Spleen (tissue), 11 donors: ENCODE measurements at regions not wholly inside any gene's neighbourhood (a gene's known extent, or its start where the extent isn't known, plus 50 kb on each side); places are given as distances from the start of the nearest gene placed in this dataset.

Experiments
- DNase-seq: peaks from one replicate; pipeline ENCODE4 v3.0.0-alpha.2; 2020
- H3K27ac ChIP-seq, 8 donors: fragments of 200-600 bp; sonication (generic) in 7 of 8; 1 replicate in 4 of 8; 2 replicates in 4 of 8; pipeline versions ENCODE4 v1.5.0 to v1.8.0; 2016 to 2021; ENCODE audit warnings: inconsistent platforms in 4 of 8, mild to moderate bottlenecking in 4 of 8, moderate library complexity in 1 of 8
- H3K27me3 ChIP-seq, 7 donors: fragments of 200-600 bp; sonication (generic) in 6 of 7; replicated peaks in 1 of 7; 1 replicate in 4 of 7; 2 replicates in 3 of 7; pipeline versions ENCODE4 v1.5.0 to v1.8.0; 2016 to 2021; ENCODE audit warnings: inconsistent platforms in 3 of 7, mild to moderate bottlenecking in 1 of 7
- H3K36me3 ChIP-seq, 6 donors: fragments of 200-600 bp; sonication (generic) in 5 of 6; 1 replicate in 4 of 6; 2 replicates in 2 of 6; pipeline versions ENCODE4 v1.5.0 to v1.8.0; 2016 to 2021; ENCODE audit warnings: inconsistent platforms in 2 of 6
- H3K4me1 ChIP-seq, 6 donors: fragments of 200-600 bp; sonication (generic) in 5 of 6; 1 replicate in 3 of 6; 2 replicates in 3 of 6; pipeline versions ENCODE4 v1.5.0 to v1.8.0; 2016 to 2021; ENCODE audit warnings: inconsistent platforms in 3 of 6
- H3K4me3 ChIP-seq, 8 donors: fragments of 200-600 bp; sonication (generic) in 7 of 8; 1 replicate in 4 of 8; 2 replicates in 4 of 8; pipeline versions ENCODE4 v1.5.0 to v1.8.0; 2016 to 2021; ENCODE audit warnings: inconsistent platforms in 4 of 8, mild to moderate bottlenecking in 4 of 8, moderate library complexity in 2 of 8
- H3K9me3 ChIP-seq, 8 donors: fragments of 200-600 bp; sonication (generic) in 7 of 8; 1 replicate in 4 of 8; 2 replicates in 4 of 8; pipeline versions ENCODE4 v1.5.0 to v1.8.0; 2016 to 2021; ENCODE audit warnings: inconsistent platforms in 4 of 8
- CTCF ChIP-seq, 11 experiments: fragments of 200-600 bp in 7 of 11; fragments of 450-650 bp in 4 of 11; sonication (generic) in 4 of 11; IDR thresholded peaks in 8 of 11; conservative IDR thresholded peaks in 3 of 11; 1 replicate in 7 of 11; 2 replicates in 4 of 11; pipeline versions ENCODE4 v1.4.0 to v1.8.0; 2016 to 2021; ENCODE audit warnings: antibody characterized with exemption in 11 of 11, inconsistent platforms in 4 of 11, mild to moderate bottlenecking in 1 of 11
- POLR2A ChIP-seq, 3 donors: fragments of 450-650 bp; IDR thresholded peaks; one replicate each; pipeline ENCODE4 v1.5.1; 2017; ENCODE audit warnings: antibody characterized with exemption in 3 of 3, mild to moderate bottlenecking in 1 of 3
- POLR2AphosphoS5 ChIP-seq, 3 donors: sonication (generic); formaldehyde crosslinking; IDR thresholded peaks; one replicate each; pipeline ENCODE4 v1.5.1; 2017; ENCODE audit warnings: antibody characterized with exemption in 3 of 3
- WGBS, 5 donors: extraction: QIAGEN DNeasy Blood & Tissue Kit in 3 of 5; methylation state at CpG; one replicate each; pipeline versions ENCODE4 v1.1.5 to v1.1.7; 2013 to 2018; 5-methylcytosine and 5-hydroxymethylcytosine counted together
- intact Hi-C: fragments of 100-400 bp; cut with DNase I; formaldehyde crosslinking; loops from one replicate; pipeline ENCODE4 v1.15.0; 2023; ENCODE audit warnings: low total_unique reads
- donor health status: healthy with polysubstance abuse.
- donor health status: DM: no; HTN: no; CAD: no; lungs with moderate emphysema.
- donor health status: DM: no; HTN: no; CAD: no.
- donor health status: Bipolar disorder and iron deficiency.
- donor health status: healthy.
- donor health status: DM: no; HTN: no; CAD: no.
- donor health status: DM: yes; HTN: yes; CAD: no.

GRCh38 chr10:24080207-24080606, 128.7 kb upstream of the KIAA1217 start:
- no peaks in the 10 kb centered on the region for H3K9me3 ChIP-seq
- H3K27ac ChIP-seq, result peak overlapping the region in 1 of 8 donors; percentile 46
- no peak overlapping the region for H3K4me3 ChIP-seq
- intact Hi-C loops, result no loop called here
- TF ChIP-seq CTCF (IDR thresholded peaks at IDR 0.05 in 8 of 11, conservative IDR thresholded peaks at IDR 0.05 in 3 of 11), result no peak
- no peak for TF ChIP-seq POLR2A (IDR thresholded peaks at IDR 0.05)
- TF ChIP-seq POLR2AphosphoS5 (IDR thresholded peaks at IDR 0.05), result no peak
- H3K27me3 ChIP-seq, result no peaks in the 10 kb centered on the region
- WGBS, 5 donors, result 55 to 86% (median 72%) methylated on average over 4 of the region's 4 CpGs
- H3K36me3 ChIP-seq, result no peaks in the 10 kb centered on the region
- no peak for DNase-seq
- no peaks in the 10 kb centered on the region for H3K4me1 ChIP-seq

GRCh38 chr10:24086296-24087086, 122.4 kb upstream of the KIAA1217 start:
- WGBS, 5 donors, result 42 to 63% (median 56%) methylated on average over 3 of the region's 3 CpGs

GRCh38 chr10:24091256-24091655, 117.7 kb upstream of the KIAA1217 start:
- intact Hi-C loops, result no loop called here
- no peak overlapping the region for H3K27ac ChIP-seq
- peaks cover 0 to 7% (median 0%) of the 10 kb centered on the region in 6 donors for H3K4me1 ChIP-seq
- H3K4me3 ChIP-seq, result no peak overlapping the region
- TF ChIP-seq POLR2A (IDR thresholded peaks at IDR 0.05), result no peak
- TF ChIP-seq CTCF (IDR thresholded peaks at IDR 0.05 in 8 of 11, conservative IDR thresholded peaks at IDR 0.05 in 3 of 11), result no peak
- TF ChIP-seq POLR2AphosphoS5 (IDR thresholded peaks at IDR 0.05), result no peak
- H3K9me3 ChIP-seq, result peaks cover 0 to 6% (median 0%) of the 10 kb centered on the region in 8 donors
- no peaks in the 10 kb centered on the region for H3K27me3 ChIP-seq
- no peak for DNase-seq
- H3K36me3 ChIP-seq, result no peaks in the 10 kb centered on the region
- WGBS, 5 donors, result 76 to 86% (median 81%) methylated on average over 2 of the region's 2 CpGs

More at GRCh38 chr10:24086296-24087086, 122.4 kb upstream of the KIAA1217 start:
- DNase-seq, result no peak
- intact Hi-C loops, result no loop called here
- Histone ChIP-seq H3K9me3 (no peaks in the 10 kb centered on the region), H3K27me3 (no peaks in the 10 kb centered on the region), H3K4me3 (no peak overlapping the region), H3K36me3 (no peaks in the 10 kb centered on the region), H3K4me1 (peaks cover 0 to 11% (median 0%) of the 10 kb centered on the region in 6 donors), H3K27ac (peak overlapping the region in 3 of 8 donors; percentile 5 to 39 (median 5))
- TF ChIP-seq CTCF (IDR thresholded peaks at IDR 0.05 in 8 of 11, conservative IDR thresholded peaks at IDR 0.05 in 3 of 11) (no peak), POLR2AphosphoS5 (IDR thresholded peaks at IDR 0.05) (peak in 1 of 3 donors; percentile 50), POLR2A (IDR thresholded peaks at IDR 0.05) (no peak)

- no peaks in the 10 kb centered on the region for H3K36me3 ChIP-seq
- H3K9me3 ChIP-seq, result peaks cover 0 to 6% (median 0%) of the 10 kb centered on the region in 8 donors
- TF ChIP-seq POLR2A (IDR thresholded peaks at IDR 0.05), result no peak
- TF ChIP-seq CTCF (IDR thresholded peaks at IDR 0.05 in 8 of 11, conservative IDR thresholded peaks at IDR 0.05 in 3 of 11), result no peak
- TF ChIP-seq POLR2AphosphoS5 (IDR thresholded peaks at IDR 0.05), result no peak
- DNase-seq, result no peak
- H3K4me3 ChIP-seq, result no peak overlapping the region
- H3K4me1 ChIP-seq, result no peaks in the 10 kb centered on the region
- no peaks in the 10 kb centered on the region for H3K27me3 ChIP-seq
- no peak overlapping the region for H3K27ac ChIP-seq
- WGBS, 5 donors, result 21 to 57% (median 36%) methylated on average over 1 of the region's 1 CpG
- intact Hi-C loops, result no loop called here
Measured at GRCh38 chr10:24096281-24096680, 112.7 kb upstream of the KIAA1217 start.
